DOHH2 (cell line): ENCODE measurements at regions not wholly inside any gene's neighbourhood (a gene's known extent, or its start where the extent isn't known, plus 50 kb on each side); places are given as distances from the start of the nearest gene placed in this dataset.

Experiments used
- H3F3A ChIP-seq: fragments of 200-600 bp; sonication (generic), shearing (Covaris generic); 2 replicates; pipeline ENCODE4 v1.6.0; 2016; ENCODE audit warnings: antibody characterized with exemption, mild to moderate bottlenecking; ENCODE audit not compliant: control insufficient read depth, insufficient read depth
- H3K27ac ChIP-seq: fragments of 200-600 bp; sonication (generic); 2 replicates; pipeline ENCODE4 v1.5.1; 2014; ENCODE audit warnings: low read depth, mild to moderate bottlenecking, low read length, moderate library complexity
- H3K27me3 ChIP-seq: fragments of 200-600 bp; sonication (generic); 2 replicates; pipeline ENCODE4 v1.6.1; 2014; ENCODE audit warnings: mild to moderate bottlenecking, low read length, mixed read lengths; ENCODE audit not compliant: control insufficient read depth
- H3K36me3 ChIP-seq: fragments of 200-600 bp; sonication (generic); 2 replicates; pipeline ENCODE4 v1.6.1; 2014; ENCODE audit warnings: mild to moderate bottlenecking, low read length, moderate library complexity, mixed read lengths; ENCODE audit not compliant: control insufficient read depth
- H3K4me1 ChIP-seq: fragments of 200-600 bp; sonication (generic); 2 replicates; pipeline ENCODE4 v1.6.1; 2014; ENCODE audit warnings: mild to moderate bottlenecking, low read length, mixed read lengths; ENCODE audit not compliant: control insufficient read depth
- H3K4me2 ChIP-seq: fragments of 200-600 bp; sonication (generic); 2 replicates; pipeline ENCODE4 v1.6.0; 2014; ENCODE audit warnings: mild to moderate bottlenecking, low read length, moderate library complexity
- H3K4me3 ChIP-seq: fragments of 200-600 bp; sonication (generic); 2 replicates; pipeline ENCODE4 v1.5.1; 2014; ENCODE audit warnings: mild to moderate bottlenecking, low read length, mixed read lengths
- H3K79me2 ChIP-seq: fragments of 200-600 bp; sonication (generic); 2 replicates; pipeline ENCODE4 v1.6.1; 2014; ENCODE audit warnings: mild to moderate bottlenecking, low read length, mixed read lengths; ENCODE audit not compliant: control insufficient read depth
- H3K9me2 ChIP-seq: fragments of 200-600 bp; sonication (generic); replicated peaks from 2 replicates; pipeline ENCODE4 v1.6.1; 2014; ENCODE audit warnings: mild to moderate bottlenecking, low read length, mixed read lengths; ENCODE audit not compliant: control insufficient read depth
- H3K9me3 ChIP-seq: fragments of 200-600 bp; sonication (generic); 2 replicates; pipeline ENCODE4 v1.6.1; 2014; ENCODE audit warnings: antibody characterized with exemption, low read length, mixed read lengths; ENCODE audit not compliant: control insufficient read depth, insufficient read depth
- H4K20me1 ChIP-seq: fragments of 200-600 bp; sonication (generic); 2 replicates; pipeline ENCODE4 v1.6.0; 2014; ENCODE audit warnings: low read depth, mild to moderate bottlenecking, antibody characterized with exemption, low read length, moderate library complexity; ENCODE audit not compliant: control insufficient read depth, insufficient read depth
- CTCF ChIP-seq: fragments of 200-600 bp; sonication (generic); IDR thresholded peaks from one replicate; pipeline ENCODE4 v1.5.1; 2014; ENCODE audit warnings: antibody characterized with exemption, mild to moderate bottlenecking, low read depth, low read length; ENCODE audit not compliant: poor library complexity, severe bottlenecking
- EZH2phosphoT487 ChIP-seq: fragments of 200-600 bp; sonication (generic); IDR thresholded peaks from 2 replicates; pipeline ENCODE4 v1.6.1; 2017; ENCODE audit warnings: borderline replicate concordance, mild to moderate bottlenecking, antibody characterized with exemption, low read length, moderate library complexity, mixed read lengths

- Histone ChIP-seq H3K4me3 (no peak overlapping the region), H3K9me2 (no peaks in the 10 kb centered on the region; the same call in 1 of the 2 replicates), H3K4me2 (no peak overlapping the region), H4K20me1 (no peaks in the 10 kb centered on the region), H3F3A (no peaks in the 10 kb centered on the region), H3K27ac (no peak overlapping the region), H3K79me2 (no peaks in the 10 kb centered on the region), H3K27me3 (no peaks in the 10 kb centered on the region), H3K4me1 (peaks cover 10% of the 10 kb centered on the region), H3K9me3 (no peaks in the 10 kb centered on the region), H3K36me3 (no peaks in the 10 kb centered on the region)
- TF ChIP-seq CTCF (no peak), EZH2phosphoT487 (no peak)
Observed at GRCh38 chr2:40551081-40551480, 99.2 kb upstream of the SLC8A1 start.

GRCh38 chr2:40554665-40555294, 102.9 kb upstream of the SLC8A1 start:
- Histone ChIP-seq H3K27ac (no peak overlapping the region), H3K36me3 (no peaks in the 10 kb centered on the region), H3K79me2 (no peaks in the 10 kb centered on the region), H3K9me3 (no peaks in the 10 kb centered on the region), H3K9me2 (no peaks in the 10 kb centered on the region; the same call in 1 of the 2 replicates), H3K4me2 (peak overlapping the region; percentile 27), H3F3A (no peaks in the 10 kb centered on the region), H3K4me3 (no peak overlapping the region), H4K20me1 (no peaks in the 10 kb centered on the region), H3K4me1 (peaks cover 10% of the 10 kb centered on the region), H3K27me3 (no peaks in the 10 kb centered on the region)
- TF ChIP-seq EZH2phosphoT487 = no peak
- peak; percentile 84 for TF ChIP-seq CTCF

- Histone ChIP-seq H3K36me3 (no peaks in the 10 kb centered on the region), H3K4me3 (no peak overlapping the region), H3K9me3 (no peaks in the 10 kb centered on the region), H3F3A (no peaks in the 10 kb centered on the region), H3K4me2 (no peak overlapping the region), H3K27ac (no peak overlapping the region), H3K79me2 (no peaks in the 10 kb centered on the region), H3K27me3 (no peaks in the 10 kb centered on the region), H3K9me2 (no peaks in the 10 kb centered on the region; the same call in 1 of the 2 replicates), H3K4me1 (peaks cover 10% of the 10 kb centered on the region), H4K20me1 (no peaks in the 10 kb centered on the region)
- TF ChIP-seq EZH2phosphoT487 (no peak), CTCF (no peak)
Observed at GRCh38 chr2:40556293-40556692, 104.4 kb upstream of the SLC8A1 start.
